ELF-1 (cell line): ENCODE measurements at regions not wholly inside any gene's neighbourhood (a gene's known extent, or its start where the extent isn't known, plus 50 kb on each side); places are given as distances from the start of the nearest gene placed in this dataset.
"Not testable (repeated sequence)": the region's sequence is repeated elsewhere in the genome, so short reads cannot be mapped to it uniquely, and the experiment has no call there.

ENCODE experiments used
- DNase-seq: peaks from one replicate; pipeline ENCODE4 v3.0.0-alpha.2; 2016; ENCODE audit warnings: low read depth, low spot score

DNA sequence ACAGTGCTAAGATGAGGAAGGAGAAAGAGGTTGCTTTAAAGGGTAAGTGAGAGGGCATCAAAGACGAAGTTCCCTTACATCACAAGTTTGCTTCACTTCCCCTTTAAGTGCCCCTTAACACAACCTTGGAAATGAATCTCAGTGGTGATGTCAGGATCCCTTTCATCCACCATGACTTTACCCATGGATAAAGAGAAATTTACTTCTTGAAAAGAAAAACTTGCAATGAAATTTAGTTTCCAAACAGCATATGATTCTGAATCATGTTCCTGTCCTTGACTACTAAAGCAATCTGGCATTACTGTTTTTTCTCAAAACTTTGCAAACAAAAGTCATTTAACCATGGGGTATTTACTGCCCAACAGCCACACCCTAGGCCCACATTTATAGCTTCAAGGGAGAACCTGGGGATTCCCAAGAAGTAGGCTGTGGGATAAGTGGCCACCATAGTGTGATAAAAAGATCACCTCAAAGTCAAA is 135.9 kb downstream of the ITGB8 start:
- DNase-seq = no peak

- DNase-seq = no peak
Measured at GRCh38 chr7:20470082-20470481, 139.4 kb downstream of the ITGB8 start.

GRCh38 chr7:20470726-20471125 is 140.0 kb downstream of the ITGB8 start:
- no peak for DNase-seq

DNA sequence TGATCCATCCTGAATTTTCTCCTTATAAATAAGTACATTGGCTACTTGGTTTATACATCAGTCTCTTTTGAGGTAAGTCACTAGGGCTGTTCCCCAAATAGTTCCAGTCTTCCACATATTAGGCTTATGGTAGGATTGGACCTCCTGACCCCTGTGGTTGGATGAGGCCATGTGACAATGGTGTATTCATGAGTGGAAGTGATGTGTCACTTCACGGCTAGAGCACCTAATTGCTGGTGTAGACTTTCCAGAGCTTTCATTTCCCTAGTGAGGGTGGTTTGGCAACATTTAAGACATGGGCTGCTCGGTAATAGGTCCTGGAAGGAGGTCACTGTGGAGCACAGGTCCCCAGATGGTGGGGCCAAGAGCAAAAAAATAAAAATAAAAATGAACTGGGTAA is 141.2 kb upstream of the ABCB5 start:
- DNase-seq = no peak

DNA sequence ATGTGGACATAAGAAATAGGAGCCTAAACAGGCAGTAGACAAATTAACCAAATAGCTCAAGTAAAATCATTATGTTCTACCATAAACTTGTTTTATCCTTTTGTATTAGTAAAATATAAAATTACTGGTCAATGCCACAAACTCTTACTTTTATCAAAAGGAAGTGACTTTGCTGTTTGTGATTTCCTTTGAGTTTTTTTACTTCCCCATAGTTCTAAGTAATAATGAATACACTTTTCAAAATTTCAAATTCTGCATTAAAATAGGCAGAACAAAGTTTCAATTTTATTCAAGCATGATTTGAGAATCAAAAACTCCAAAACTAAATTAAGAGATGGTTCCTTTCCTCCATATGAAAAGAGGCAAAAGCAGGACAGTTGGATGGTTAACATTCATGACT is 139.7 kb upstream of the ABCB5 start:
- DNase-seq = no peak

DNA sequence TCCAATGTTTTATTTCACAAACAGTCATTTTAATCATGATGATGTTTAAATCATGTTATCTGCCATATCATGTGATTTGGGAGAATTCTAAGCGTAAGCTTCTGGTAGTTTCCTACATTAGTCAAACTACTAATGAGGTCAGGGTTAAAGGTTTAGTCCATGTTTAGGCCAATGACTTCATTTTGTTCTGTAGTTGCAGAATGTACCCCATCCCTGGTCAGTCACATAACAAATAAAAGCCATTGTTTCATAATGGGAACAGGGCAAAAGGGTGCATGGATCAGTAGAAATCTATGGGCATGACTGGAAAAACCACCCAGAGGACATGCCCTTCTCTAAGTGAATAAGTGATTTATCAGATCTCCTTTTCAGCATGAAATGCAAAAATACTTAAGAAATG is 138.4 kb upstream of the ABCB5 start:
- DNase-seq = no peak

- DNase-seq = no peak
Measured at GRCh38 chr7:20479706-20480105, 135.8 kb upstream of the ABCB5 start.

DNA sequence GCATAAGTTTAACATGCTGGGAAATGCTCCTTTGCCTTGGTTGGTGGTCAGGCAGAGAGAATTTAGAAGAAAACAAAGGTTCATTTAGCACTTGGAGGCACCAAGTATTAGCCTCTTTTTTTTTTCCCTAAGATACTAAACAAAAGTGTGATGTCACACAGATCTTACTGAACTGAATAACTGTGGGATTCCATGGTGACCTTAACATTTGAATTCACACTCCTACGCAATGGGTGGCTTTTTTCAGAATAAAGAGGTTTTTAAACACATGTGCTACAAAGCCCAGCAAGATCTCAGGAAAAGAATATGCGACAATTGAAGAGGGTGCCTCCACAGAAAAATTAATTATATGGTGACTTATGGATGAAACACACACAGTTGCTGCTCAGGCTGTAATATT is 133.4 kb upstream of the ABCB5 start:
- DNase-seq = no peak

DNA sequence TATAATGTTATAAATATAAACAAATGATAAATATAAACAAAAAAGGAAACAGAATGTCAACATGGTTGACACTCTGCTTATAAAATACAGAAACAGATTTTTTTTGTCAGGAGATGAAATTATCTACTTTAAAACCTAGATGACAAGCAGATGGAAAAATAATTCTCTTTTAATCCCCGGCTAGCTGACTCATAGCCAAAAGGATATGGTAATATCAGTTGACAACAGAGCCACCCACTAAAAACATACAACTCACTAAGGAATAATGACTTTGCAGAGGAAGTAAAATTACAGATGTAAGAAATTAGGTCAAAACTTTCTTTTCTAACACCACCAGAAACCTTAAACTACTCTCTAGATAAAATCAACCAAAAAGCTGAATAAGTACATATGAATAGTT is 131.1 kb upstream of the ABCB5 start:
- DNase-seq = no peak

DNA sequence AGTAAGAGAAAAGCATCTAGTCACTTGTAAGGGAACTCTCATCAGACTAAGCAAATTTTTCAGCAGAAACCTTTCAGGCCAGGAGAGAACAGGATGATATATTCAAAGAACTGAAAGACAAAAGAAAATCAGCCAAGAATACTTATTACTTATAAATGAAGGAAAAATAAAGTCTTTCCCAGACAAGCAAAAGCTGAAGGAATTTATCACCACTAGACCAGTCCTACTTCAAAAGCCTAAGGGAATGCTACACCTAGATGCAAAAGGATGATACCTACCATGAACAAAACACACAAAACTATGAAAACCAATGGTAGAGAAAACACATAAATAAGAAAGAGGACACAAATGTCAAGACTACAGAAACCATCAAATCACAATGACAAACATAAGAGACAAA is 126.6 kb upstream of the ABCB5 start:
- DNase-seq = no peak

GRCh38 chr7:20491284-20491683 is 124.2 kb upstream of the ABCB5 start:
- DNase-seq = no peak

GRCh38 chr7:20494566-20494965 is 120.9 kb upstream of the ABCB5 start:
- no peak for DNase-seq

- DNase-seq = not testable (repeated sequence)
Measured at GRCh38 chr7:20501473-20501872, 114.0 kb upstream of the ABCB5 start.

GRCh38 chr7:20503278-20503950 is 112.1 kb upstream of the ABCB5 start:
- no peak for DNase-seq

DNA sequence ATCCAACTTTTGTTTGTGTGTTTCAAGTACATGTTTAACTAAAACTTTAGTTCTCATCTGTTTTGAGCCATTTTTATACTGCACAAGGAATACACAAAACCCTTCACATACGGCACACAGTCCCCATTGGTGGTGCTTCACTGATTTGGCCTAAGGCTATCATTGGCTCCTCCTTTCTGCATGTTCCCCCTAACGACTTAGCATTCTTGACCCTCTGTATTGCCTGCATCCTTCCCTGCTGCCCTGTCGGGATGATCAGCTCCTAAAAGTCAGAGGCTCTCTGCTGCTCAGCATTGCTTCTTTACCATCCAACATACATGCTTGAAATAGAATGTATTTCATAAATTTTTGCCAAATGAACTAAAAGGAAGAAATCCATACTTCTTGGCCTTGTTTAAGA is 111.4 kb upstream of the ABCB5 start:
- DNase-seq = peak; percentile 30

GRCh38 chr7:20506175-20506574 is 109.3 kb upstream of the ABCB5 start:
- no peak for DNase-seq

DNA sequence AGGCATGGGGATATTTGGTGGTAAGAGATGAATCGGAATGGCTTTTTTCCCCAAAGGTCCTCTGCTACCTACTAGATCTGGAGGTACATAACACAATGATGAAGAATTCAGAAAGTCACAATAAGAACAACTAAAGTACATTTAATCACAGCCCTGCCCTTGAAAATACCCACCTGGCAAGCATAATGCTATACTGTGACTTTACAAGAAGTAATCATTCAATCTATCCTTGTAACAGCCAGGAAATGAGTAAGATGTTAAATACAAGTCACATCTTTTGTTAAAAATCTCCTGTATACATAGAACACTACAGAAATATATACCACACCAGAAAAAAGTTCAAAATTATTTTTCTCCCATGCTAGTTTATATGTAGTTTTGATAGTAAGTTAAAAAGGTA is 108.3 kb upstream of the ABCB5 start:
- no peak for DNase-seq

- peak; percentile 20 for DNase-seq
Measured at GRCh38 chr7:20508109-20508508, 107.4 kb upstream of the ABCB5 start.

DNA sequence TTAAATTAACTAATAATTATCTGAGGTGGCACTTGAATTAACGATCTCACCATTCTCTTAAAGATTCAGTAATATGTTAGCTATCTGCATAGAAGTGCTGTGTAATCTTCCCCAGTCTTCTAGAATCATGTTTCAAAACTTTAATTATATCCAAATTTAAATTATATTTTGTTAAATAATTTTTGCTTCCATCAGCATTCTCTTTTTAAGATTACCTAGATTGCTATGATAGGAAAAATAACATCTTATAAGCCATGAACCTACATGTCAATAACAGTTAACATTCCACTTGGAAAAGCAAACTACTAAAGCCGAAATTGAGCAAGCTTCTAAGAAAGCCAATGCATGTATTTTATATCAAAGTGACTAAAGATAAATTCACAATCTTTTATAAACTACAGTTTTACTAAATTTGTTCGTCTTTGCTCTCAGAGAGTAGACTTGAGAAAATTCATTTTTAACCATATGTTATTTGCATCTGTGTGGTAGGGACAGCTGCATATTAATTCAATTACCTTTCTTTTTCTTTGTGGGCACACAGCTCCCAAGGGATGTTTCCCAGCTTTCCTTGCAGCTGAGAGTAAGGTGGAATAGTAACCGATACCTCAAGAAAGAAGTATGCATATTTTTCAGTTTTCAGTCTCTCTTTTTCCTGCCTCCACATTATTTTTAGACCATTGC is 105.4 kb upstream of the ABCB5 start:
- DNase-seq = no peak

GRCh38 chr7:20510573-20510900 is 104.9 kb upstream of the ABCB5 start:
- DNase-seq = no peak

DNA sequence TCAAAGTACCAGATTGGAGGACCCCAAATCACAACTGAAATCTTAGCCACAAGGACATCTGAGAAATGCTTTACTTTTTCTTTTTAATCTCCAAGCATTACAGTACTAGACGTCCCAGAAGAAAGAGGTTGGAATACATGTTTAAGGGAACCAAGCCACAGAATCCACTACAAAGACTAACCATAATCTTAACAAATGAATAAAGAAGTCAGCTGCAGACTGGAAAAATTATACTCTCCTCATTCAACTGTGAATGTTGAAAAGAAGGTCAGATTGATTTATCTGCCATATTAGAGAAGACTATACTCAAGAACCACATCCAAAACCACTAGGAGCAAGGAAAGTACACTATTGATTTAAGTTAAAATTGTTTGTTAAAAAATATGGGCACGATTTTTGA is 102.1 kb upstream of the ABCB5 start:
- DNase-seq = no peak

DNA sequence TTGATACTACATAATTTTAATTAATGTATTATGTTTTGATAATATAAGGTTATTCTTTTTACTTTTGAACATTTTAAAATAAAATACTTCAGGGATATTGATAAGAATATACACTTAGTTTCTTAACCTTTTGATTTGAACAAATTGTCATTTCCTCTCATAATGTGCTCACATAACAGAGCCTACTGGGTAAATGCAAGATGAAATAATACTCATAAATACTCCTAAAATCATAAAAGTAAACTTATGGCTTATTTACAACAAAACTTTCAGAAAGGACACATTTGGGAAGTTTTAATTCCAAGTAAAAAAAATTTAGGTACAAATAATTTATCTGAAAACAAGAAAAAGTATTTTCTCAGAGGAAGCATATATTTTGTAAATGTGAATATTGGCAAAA is 101.6 kb upstream of the ABCB5 start:
- DNase-seq = no peak

- DNase-seq = no peak
Measured at GRCh38 chr7:20514364-20514763, 101.1 kb upstream of the ABCB5 start.

DNA sequence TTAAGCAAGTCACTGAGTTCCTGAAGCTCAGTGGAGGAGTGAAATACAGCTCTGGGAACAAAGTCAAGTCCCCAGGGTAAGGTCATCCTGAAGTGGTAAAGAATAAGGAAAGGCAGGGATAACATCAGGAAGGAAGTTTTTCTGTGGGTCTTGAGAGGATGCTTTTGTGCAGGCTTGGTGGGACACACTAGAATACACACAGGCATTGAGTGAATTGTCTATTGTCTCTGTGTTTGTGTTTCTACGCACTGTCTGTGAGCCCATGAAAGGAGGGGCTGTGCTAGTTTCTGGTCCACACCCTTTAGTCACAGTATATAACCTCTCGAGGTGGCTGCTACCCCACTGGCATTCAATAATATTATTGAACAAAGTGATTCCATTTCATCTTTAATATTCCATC is 95.8 kb upstream of the ABCB5 start:
- DNase-seq = no peak
